K562 (cell line): ENCODE measurements at regions not wholly inside any gene's neighbourhood (a gene's known extent, or its start where the extent isn't known, plus 50 kb on each side); places are given as distances from the start of the nearest gene placed in this dataset.

ENCODE experiments used
- AFF4 ChIP-seq: sonication (generic); formaldehyde crosslinking; IDR thresholded peaks from 2 replicates; pipeline ENCODE4 v1.8.0; 2023; ENCODE audit warnings: mild to moderate bottlenecking, missing genetic modification reagents
- ARID3A ChIP-seq: IDR thresholded peaks from 2 replicates; pipeline ENCODE4 v1.6.1; 2012; ENCODE audit warnings: low read depth, low read length, improper control_type of control experiment, borderline replicate concordance
- CHD2 ChIP-seq: IDR thresholded peaks from 2 replicates; pipeline ENCODE4 v1.6.1; 2011; ENCODE audit warnings: low read depth, low read length
- E2F1 ChIP-seq: sonication (generic); formaldehyde crosslinking; IDR thresholded peaks from 2 replicates; pipeline ENCODE4 v1.8.1; 2023; ENCODE audit warnings: mild to moderate bottlenecking, missing genetic modification reagents, moderate library complexity
- EZH2 ChIP-seq: IDR thresholded peaks from 2 replicates; pipeline ENCODE4 v1.6.1; 2012; ENCODE audit warnings: low read depth, mild to moderate bottlenecking, inconsistent platforms, low read length, borderline replicate concordance
- HMGN3 ChIP-seq: IDR thresholded peaks from 2 replicates; pipeline ENCODE4 v1.6.1; 2011; ENCODE audit warnings: borderline replicate concordance, low read depth, mild to moderate bottlenecking, mixed read lengths, low read length; ENCODE audit not compliant: insufficient read length; ENCODE audit errors: extremely low read depth
- TFAP4 ChIP-seq: sonication (generic); formaldehyde crosslinking; IDR thresholded peaks from 2 replicates; pipeline ENCODE4 v1.8.0; 2022; ENCODE audit warnings: missing genetic modification reagents, mild to moderate bottlenecking, moderate library complexity, borderline replicate concordance
- USF2 ChIP-seq: sonication (generic); formaldehyde crosslinking; IDR thresholded peaks from 2 replicates; pipeline ENCODE4 v1.5.0; 2020; ENCODE audit warnings: missing genetic modification reagents
- TF ChIP-seq, protein P1 (sequence below): fragments of 450-650 bp; IDR thresholded peaks from 2 replicates; pipeline ENCODE4 v1.6.1; 2018; ENCODE audit not compliant: partially characterized antibody
- TF ChIP-seq, protein P2 (sequence below): fragments of 200-800 bp; sonication (Bioruptor generic); IDR thresholded peaks from 2 replicates; pipeline ENCODE4 v1.6.1; 2017; ENCODE audit warnings: missing genetic modification characterization, missing compliant biosample characterization

DNA sequence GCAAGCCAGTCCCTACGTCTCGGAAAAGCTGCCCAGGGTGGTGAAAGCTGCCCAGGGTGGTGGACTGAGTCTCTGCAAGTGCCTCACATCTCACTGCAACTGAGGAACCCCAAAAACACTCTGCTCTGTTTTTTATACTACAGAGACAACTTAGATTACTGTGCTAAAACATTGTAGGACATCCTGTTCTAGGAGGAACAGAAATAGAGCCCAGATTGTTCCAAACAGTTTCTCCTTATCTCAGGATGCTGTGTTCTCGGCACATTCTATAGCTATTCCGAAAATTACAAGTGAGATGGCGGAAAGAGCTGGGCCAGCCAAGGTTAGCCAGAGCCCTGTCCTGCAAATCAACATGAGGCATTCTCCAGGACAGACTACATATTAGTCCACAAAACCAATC, 138.7 kb downstream of the LRIG3 start:
- TF ChIP-seq TFAP4 (CRISPR knock-in tag), result no peak
- TF ChIP-seq ARID3A, result no peak
- TF ChIP-seq HMGN3, result no peak
- no peak for TF ChIP-seq E2F1 (CRISPR knock-in tag)
- TF ChIP-seq CHD2, result no peak
- TF ChIP-seq, protein P1, sequence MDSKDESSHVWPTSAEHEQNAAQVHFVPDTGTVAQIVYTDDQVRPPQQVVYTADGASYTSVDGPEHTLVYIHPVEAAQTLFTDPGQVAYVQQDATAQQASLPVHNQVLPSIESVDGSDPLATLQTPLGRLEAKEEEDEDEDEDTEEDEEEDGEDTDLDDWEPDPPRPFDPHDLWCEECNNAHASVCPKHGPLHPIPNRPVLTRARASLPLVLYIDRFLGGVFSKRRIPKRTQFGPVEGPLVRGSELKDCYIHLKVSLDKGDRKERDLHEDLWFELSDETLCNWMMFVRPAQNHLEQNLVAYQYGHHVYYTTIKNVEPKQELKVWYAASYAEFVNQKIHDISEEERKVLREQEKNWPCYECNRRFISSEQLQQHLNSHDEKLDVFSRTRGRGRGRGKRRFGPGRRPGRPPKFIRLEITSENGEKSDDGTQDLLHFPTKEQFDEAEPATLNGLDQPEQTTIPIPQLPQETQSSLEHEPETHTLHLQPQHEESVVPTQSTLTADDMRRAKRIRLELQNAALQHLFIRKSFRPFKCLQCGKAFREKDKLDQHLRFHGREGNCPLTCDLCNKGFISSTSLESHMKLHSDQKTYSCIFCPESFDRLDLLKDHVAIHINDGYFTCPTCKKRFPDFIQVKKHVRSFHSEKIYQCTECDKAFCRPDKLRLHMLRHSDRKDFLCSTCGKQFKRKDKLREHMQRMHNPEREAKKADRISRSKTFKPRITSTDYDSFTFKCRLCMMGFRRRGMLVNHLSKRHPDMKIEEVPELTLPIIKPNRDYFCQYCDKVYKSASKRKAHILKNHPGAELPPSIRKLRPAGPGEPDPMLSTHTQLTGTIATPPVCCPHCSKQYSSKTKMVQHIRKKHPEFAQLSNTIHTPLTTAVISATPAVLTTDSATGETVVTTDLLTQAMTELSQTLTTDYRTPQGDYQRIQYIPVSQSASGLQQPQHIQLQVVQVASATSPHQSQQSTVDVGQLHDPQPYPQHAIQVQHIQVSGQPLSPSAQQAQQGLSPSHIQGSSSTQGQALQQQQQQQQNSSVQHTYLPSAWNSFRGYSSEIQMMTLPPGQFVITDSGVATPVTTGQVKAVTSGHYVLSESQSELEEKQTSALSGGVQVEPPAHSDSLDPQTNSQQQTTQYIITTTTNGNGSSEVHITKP, result no peak
- no peak for TF ChIP-seq AFF4 (CRISPR knock-in tag)
- TF ChIP-seq, protein P2, sequence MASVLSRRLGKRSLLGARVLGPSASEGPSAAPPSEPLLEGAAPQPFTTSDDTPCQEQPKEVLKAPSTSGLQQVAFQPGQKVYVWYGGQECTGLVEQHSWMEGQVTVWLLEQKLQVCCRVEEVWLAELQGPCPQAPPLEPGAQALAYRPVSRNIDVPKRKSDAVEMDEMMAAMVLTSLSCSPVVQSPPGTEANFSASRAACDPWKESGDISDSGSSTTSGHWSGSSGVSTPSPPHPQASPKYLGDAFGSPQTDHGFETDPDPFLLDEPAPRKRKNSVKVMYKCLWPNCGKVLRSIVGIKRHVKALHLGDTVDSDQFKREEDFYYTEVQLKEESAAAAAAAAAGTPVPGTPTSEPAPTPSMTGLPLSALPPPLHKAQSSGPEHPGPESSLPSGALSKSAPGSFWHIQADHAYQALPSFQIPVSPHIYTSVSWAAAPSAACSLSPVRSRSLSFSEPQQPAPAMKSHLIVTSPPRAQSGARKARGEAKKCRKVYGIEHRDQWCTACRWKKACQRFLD (CRISPR knock-in tag), result no peak
- no peak for TF ChIP-seq USF2 (CRISPR knock-in tag)
- TF ChIP-seq EZH2, result no peak
